GM12875 (cell line): ENCODE measurements at regions not wholly inside any gene's neighbourhood (a gene's known extent, or its start where the extent isn't known, plus 50 kb on each side); places are given as distances from the start of the nearest gene placed in this dataset.

Experiments used
- H3K4me3 ChIP-seq: one replicate; pipeline ENCODE4 v1.5.1; 2011; ENCODE audit warnings: low read depth, low read length, control low read depth
- CTCF ChIP-seq: IDR thresholded peaks from 2 replicates; pipeline ENCODE4 v1.5.1; 2011; ENCODE audit warnings: low read depth, mild to moderate bottlenecking, control low read depth, inconsistent platforms, low read length, moderate library complexity, borderline replicate concordance; ENCODE audit not compliant: insufficient read depth

- no peak for TF ChIP-seq CTCF
These were observed 342.8 kb upstream of the MTNR1B start for GRCh38 chr11:92626624-92627023.

GRCh38 chr11:92627615-92628256 lies 341.7 kb upstream of the MTNR1B start:
- TF ChIP-seq CTCF, result no peak
- no peak overlapping the region for H3K4me3 ChIP-seq

More at GRCh38 chr11:92626624-92627023, 342.8 kb upstream of the MTNR1B start:
- no peak overlapping the region for H3K4me3 ChIP-seq

- H3K4me3 ChIP-seq, result no peak overlapping the region
- TF ChIP-seq CTCF, result no peak
These were observed 340.8 kb upstream of the MTNR1B start for GRCh38 chr11:92628401-92629292.

- no peak for TF ChIP-seq CTCF
- no peak overlapping the region for H3K4me3 ChIP-seq
These were observed 337.0 kb upstream of the MTNR1B start for GRCh38 chr11:92632495-92632894.

- H3K4me3 ChIP-seq, result no peak overlapping the region
- TF ChIP-seq CTCF, result no peak
These were observed 335.6 kb upstream of the MTNR1B start for GRCh38 chr11:92633820-92634219.

GRCh38 chr11:92636543-92637188 lies 332.8 kb upstream of the MTNR1B start:
- TF ChIP-seq CTCF, result no peak
- no peak overlapping the region for H3K4me3 ChIP-seq
